HEK293 (cell line): ENCODE measurements at regions not wholly inside any gene's neighbourhood (a gene's known extent, or its start where the extent isn't known, plus 50 kb on each side); places are given as distances from the start of the nearest gene placed in this dataset.

Source experiments
- CTCF ChIA-PET: fragments of 350-600 bp; formaldehyde crosslinking; extraction: SDS; loops from one replicate; lab custom pipeline; 2021; ENCODE audit warnings: antibody characterized with exemption; lab: Yijun Ruan, JAX
- POLR2A ChIA-PET: fragments of 300-600 bp; formaldehyde crosslinking; extraction: SDS; loops from one replicate; lab custom pipeline; 2020; ENCODE audit warnings: antibody characterized with exemption, inconsistent platforms; lab: Yijun Ruan, JAX
- H3K27ac ChIP-seq: fragments of 200-500 bp; sonication (Bioruptor generic); 2 replicates; pipeline ENCODE4 v1.5.1; 2014; ENCODE audit warnings: low read depth, low read length, control low read depth, inconsistent platforms; ENCODE audit errors: extremely low read depth
- H3K36me3 ChIP-seq, 2 experiments: fragments of 200-500 bp in 1 of 2; sonication (Bioruptor generic) in 1 of 2; 1 replicate in 1 of 2; 2 replicates in 1 of 2; pipeline ENCODE4 v1.5.1; 2014 to 2017; ENCODE audit warnings: inconsistent platforms in 2 of 2, low read length in 2 of 2; ENCODE audit not compliant: control insufficient read depth in 2 of 2, insufficient read depth in 1 of 2
- H3K4me1 ChIP-seq: fragments of 200-500 bp; sonication (Bioruptor generic); 2 replicates; pipeline ENCODE4 v1.5.1; 2014; ENCODE audit warnings: mild to moderate bottlenecking, low read length, inconsistent platforms; ENCODE audit not compliant: control insufficient read depth, insufficient read depth
- H3K4me3 ChIP-seq: 2 replicates; pipeline ENCODE4 v1.5.1; 2011; ENCODE audit warnings: low read depth, mild to moderate bottlenecking, control low read depth, low read length, moderate library complexity
- H3K9me3 ChIP-seq: fragments of 200-500 bp; sonication (Bioruptor generic); 2 replicates; pipeline ENCODE4 v1.5.1; 2014; ENCODE audit warnings: low read depth, low read length, inconsistent platforms; ENCODE audit not compliant: control insufficient read depth, insufficient read depth
- HOXD13 ChIP-seq: sonication (generic); formaldehyde crosslinking; IDR thresholded peaks from 2 replicates; pipeline ENCODE4 v1.8.0; 2022; ENCODE audit warnings: missing genetic modification reagents, borderline replicate concordance
- MZF1 ChIP-seq: fragments of 450-650 bp; formaldehyde crosslinking; IDR thresholded peaks from 2 replicates; pipeline ENCODE4 v1.5.1; 2017; ENCODE audit warnings: missing biosample characterization, missing genetic modification characterization, borderline replicate concordance
- OSR2 ChIP-seq: fragments of 450-650 bp; formaldehyde crosslinking; IDR thresholded peaks from 2 replicates; pipeline ENCODE4 v1.5.1; 2016; ENCODE audit warnings: missing biosample characterization, missing genetic modification characterization
- REPIN1 ChIP-seq: fragments of 450-650 bp; formaldehyde crosslinking; IDR thresholded peaks from 2 replicates; pipeline ENCODE4 v1.5.1; 2017; ENCODE audit warnings: missing biosample characterization, missing genetic modification characterization, low read depth
- WT1 ChIP-seq: fragments of 450-650 bp; formaldehyde crosslinking; IDR thresholded peaks from 2 replicates; pipeline ENCODE4 v1.5.1; 2016; ENCODE audit warnings: missing biosample characterization, missing genetic modification characterization
- ZBTB44 ChIP-seq: fragments of 450-650 bp; IDR thresholded peaks from 2 replicates; pipeline ENCODE4 v1.5.1; 2018; ENCODE audit warnings: missing biosample characterization, mild to moderate bottlenecking, missing genetic modification characterization
- ZNF10 ChIP-seq: fragments of 450-650 bp; formaldehyde crosslinking; IDR thresholded peaks from 2 replicates; pipeline ENCODE4 v1.5.1; 2017; ENCODE audit warnings: missing biosample characterization, missing genetic modification characterization
- ZNF148 ChIP-seq: fragments of 450-650 bp; formaldehyde crosslinking; IDR thresholded peaks from 2 replicates; pipeline ENCODE4 v1.5.0; 2017; ENCODE audit warnings: missing biosample characterization, missing genetic modification characterization, borderline replicate concordance
- ZNF169 ChIP-seq: fragments of 450-650 bp; formaldehyde crosslinking; IDR thresholded peaks from 2 replicates; pipeline ENCODE4 v1.5.1; 2016; ENCODE audit warnings: missing biosample characterization, missing genetic modification characterization
- ZNF223 ChIP-seq: fragments of 450-650 bp; formaldehyde crosslinking; IDR thresholded peaks from 2 replicates; pipeline ENCODE4 v1.5.1; 2016; ENCODE audit warnings: missing biosample characterization, missing genetic modification characterization
- ZNF248 ChIP-seq: fragments of 450-650 bp; formaldehyde crosslinking; IDR thresholded peaks from 2 replicates; pipeline ENCODE4 v1.5.1; 2017; ENCODE audit warnings: missing biosample characterization, missing genetic modification characterization
- ZNF26 ChIP-seq: fragments of 450-650 bp; formaldehyde crosslinking; IDR thresholded peaks from 2 replicates; pipeline ENCODE4 v1.5.1; 2016; ENCODE audit warnings: missing biosample characterization, missing genetic modification characterization
- ZNF280C ChIP-seq: fragments of 450-650 bp; formaldehyde crosslinking; IDR thresholded peaks from 2 replicates; pipeline ENCODE4 v1.5.1; 2016; ENCODE audit warnings: missing biosample characterization, missing genetic modification characterization
- ZNF302 ChIP-seq: fragments of 450-650 bp; formaldehyde crosslinking; IDR thresholded peaks from 2 replicates; pipeline ENCODE4 v1.5.1; 2016; ENCODE audit warnings: missing biosample characterization, missing genetic modification characterization, low read depth
- ZNF366 ChIP-seq: fragments of 450-650 bp; formaldehyde crosslinking; conservative IDR thresholded peaks from 2 replicates; pipeline ENCODE4 v1.5.1; 2016; ENCODE audit warnings: missing biosample characterization, missing genetic modification characterization
- ZNF423 ChIP-seq: fragments of 450-650 bp; formaldehyde crosslinking; IDR thresholded peaks from 2 replicates; pipeline ENCODE4 v1.5.1; 2016; ENCODE audit warnings: missing biosample characterization, missing genetic modification characterization
- ZNF600 ChIP-seq: fragments of 450-650 bp; formaldehyde crosslinking; IDR thresholded peaks from 2 replicates; pipeline ENCODE4 v1.5.1; 2016; ENCODE audit warnings: missing biosample characterization, missing genetic modification characterization
- ZNF626 ChIP-seq: fragments of 450-650 bp; sonication (Bioruptor Pico); formaldehyde crosslinking; IDR thresholded peaks from 2 replicates; pipeline ENCODE4 v1.5.1; 2018; ENCODE audit warnings: missing biosample characterization, missing genetic modification characterization, inconsistent platforms
- ZNF76 ChIP-seq: fragments of 450-650 bp; formaldehyde crosslinking; IDR thresholded peaks from 2 replicates; pipeline ENCODE4; 2016; ENCODE audit warnings: low read depth, missing biosample characterization, missing genetic modification characterization, borderline replicate concordance
- ZNF776 ChIP-seq: fragments of 450-650 bp; formaldehyde crosslinking; IDR thresholded peaks from 2 replicates; pipeline ENCODE4 v1.5.0; 2017; ENCODE audit warnings: missing biosample characterization, missing genetic modification characterization, borderline replicate concordance
- ZSCAN30 ChIP-seq: fragments of 450-650 bp; IDR thresholded peaks from 2 replicates; pipeline ENCODE4 v1.5.1; 2018; ENCODE audit warnings: missing biosample characterization, mild to moderate bottlenecking, missing genetic modification characterization, moderate library complexity

- no peak overlapping the region for H3K27ac ChIP-seq
- no peak overlapping the region for H3K4me3 ChIP-seq
- no peaks in the 10 kb centered on the region for H3K36me3 ChIP-seq
- CTCF ChIA-PET: no interaction called here
- no peaks in the 10 kb centered on the region for H3K9me3 ChIP-seq
- TF ChIP-seq WT1: no peak
- TF ChIP-seq REPIN1 (tag by site-specific recombination): no peak
- TF ChIP-seq ZNF76 (tag by site-specific recombination): no peak
- no peak for TF ChIP-seq ZNF26
- TF ChIP-seq ZNF626 (tag by site-specific recombination): no peak
- no peak for TF ChIP-seq ZNF148 (tag by site-specific recombination)
- TF ChIP-seq ZNF776: no peak
- no peak for TF ChIP-seq ZNF223 (tag by site-specific recombination)
- TF ChIP-seq ZNF10: no peak
- no peak for TF ChIP-seq ZNF302 (tag by site-specific recombination)
- TF ChIP-seq ZNF248 (tag by site-specific recombination): no peak
- TF ChIP-seq HOXD13 (CRISPR knock-in tag): no peak
- TF ChIP-seq ZNF423 (tag by site-specific recombination): no peak
- no peak for TF ChIP-seq ZSCAN30
- no peaks in the 10 kb centered on the region for H3K4me1 ChIP-seq
- POLR2A ChIA-PET: no interaction called here
These were observed 1537.5 kb upstream of the PIK3C3 start for GRCh38 chr18:40417501-40417900.

- CTCF ChIA-PET: interaction anchor here (0.6 kb wide), 1 partner anchor 674 kb away, joined by 3 read pairs; no protein-coding TSS in a partner anchor
- no peaks in the 10 kb centered on the region for H3K9me3 ChIP-seq
- TF ChIP-seq ZBTB44 (tag by site-specific recombination) (no peak), OSR2 (tag by site-specific recombination) (no peak), ZNF366 (no peak), ZNF248 (tag by site-specific recombination) (no peak), ZNF280C (tag by site-specific recombination) (no peak), MZF1 (tag by site-specific recombination) (no peak), ZNF169 (no peak), ZNF600 (tag by site-specific recombination) (no peak)
- TF ChIP-seq, all 188 proteins: peak for 0
- H3K4me3 ChIP-seq: no peak overlapping the region
- no peaks in the 10 kb centered on the region for H3K4me1 ChIP-seq
- POLR2A ChIA-PET: no interaction called here
- no peak overlapping the region for H3K27ac ChIP-seq
- no peaks in the 10 kb centered on the region for H3K36me3 ChIP-seq
These were observed 1539.2 kb upstream of the PIK3C3 start for GRCh38 chr18:40415821-40416220.
